Endothelial cell of umbilical vein (primary cell): ENCODE measurements at regions not wholly inside any gene's neighbourhood (a gene's known extent, or its start where the extent isn't known, plus 50 kb on each side); places are given as distances from the start of the nearest gene placed in this dataset.

Experiments used
- BruUV-seq: library from RNA; stranded (reverse); fragments of 400-500 nt; replicated peaks from 2 replicates; lab custom pipeline; 2021; lab: Mats Ljungman, UMichigan
- CTCF ChIA-PET: fragments of 300-600, 350-600 bp; sonication (Branson Sonifier 250); formaldehyde crosslinking; loops from one replicate; lab custom pipeline; 2021; ENCODE audit warnings: antibody characterized with exemption, inconsistent platforms; lab: Charles Lee
- POLR2A ChIA-PET: fragments of 300-600, 350-600 bp; sonication (Branson Sonifier 250); formaldehyde crosslinking; loops from one replicate; lab custom pipeline; 2021; ENCODE audit warnings: antibody characterized with exemption, inconsistent platforms; lab: Charles Lee
- DNase-seq: peaks from one replicate; pipeline ENCODE4 v3.0.0-alpha.2; 2011; ENCODE audit warnings: low read depth, low spot score
- FAIRE-seq: peaks from 2 replicates; lab custom pipeline; 2011; peaks lifted over from hg19 to GRCh38; lab: Jason Lieb, UNC
- H2AFZ ChIP-seq: 2 replicates; pipeline ENCODE4 v1.6.0; 2012; ENCODE audit warnings: low read depth, low read length, control low read depth, inconsistent platforms
- H3K27ac ChIP-seq: 2 replicates; pipeline ENCODE4 v1.5.1; 2011; ENCODE audit warnings: low read depth, mild to moderate bottlenecking, control low read depth, low read length, moderate library complexity; ENCODE audit not compliant: insufficient read depth
- H3K27me3 ChIP-seq, 2 experiments: 2 replicates each; pipeline versions ENCODE4 v1.6.0 to v1.6.1; 2011; ENCODE audit warnings: low read length in 2 of 2, mixed read lengths in 1 of 2; ENCODE audit not compliant: control insufficient read depth in 2 of 2, insufficient read depth in 2 of 2
- H3K36me3 ChIP-seq, 2 experiments: 2 replicates in 1 of 2; 3 replicates in 1 of 2; pipeline ENCODE4 v1.5.1; 2011; ENCODE audit warnings: low read length in 2 of 2, mild to moderate bottlenecking in 1 of 2, moderate library complexity in 1 of 2; ENCODE audit not compliant: control insufficient read depth in 2 of 2, insufficient read depth in 2 of 2; ENCODE audit errors: extremely low read depth in 1 of 2
- H3K4me1 ChIP-seq: 3 replicates; pipeline ENCODE4 v1.5.1; 2011; ENCODE audit warnings: mild to moderate bottlenecking, low read length; ENCODE audit not compliant: control insufficient read depth, insufficient read depth; ENCODE audit errors: extremely low read depth
- H3K4me2 ChIP-seq: 2 replicates; pipeline ENCODE4 v1.6.1; 2011; ENCODE audit warnings: low read length, control low read depth, mixed read lengths; ENCODE audit not compliant: insufficient read depth
- H3K4me3 ChIP-seq, 3 experiments: fragments of 200-600 bp in 1 of 3; sonication (generic), shearing (Covaris generic) in 1 of 3; replicated peaks in 1 of 3; 2 replicates each; pipeline ENCODE4 v1.5.1; 2011 to 2016; ENCODE audit warnings: control low read depth in 3 of 3, low read length in 3 of 3, mild to moderate bottlenecking in 2 of 3, inconsistent platforms in 1 of 3, low read depth in 1 of 3, moderate library complexity in 1 of 3; ENCODE audit not compliant: insufficient read depth in 1 of 3
- H3K79me2 ChIP-seq: 2 replicates; pipeline ENCODE4 v1.6.0; 2012; ENCODE audit warnings: low read length, inconsistent platforms; ENCODE audit not compliant: control insufficient read depth, insufficient read depth
- H3K9ac ChIP-seq: replicated peaks from 2 replicates; pipeline ENCODE3; 2011; ENCODE audit warnings: low read length, control low read depth; ENCODE audit not compliant: insufficient read depth; ENCODE audit errors: extremely low read depth
- H3K9me1 ChIP-seq: replicated peaks from 3 replicates; pipeline ENCODE4 v1.6.0; 2011; ENCODE audit warnings: mild to moderate bottlenecking, low read length; ENCODE audit not compliant: control insufficient read depth, insufficient read depth; ENCODE audit errors: extremely low read depth
- H3K9me3 ChIP-seq: replicated peaks from 2 replicates; pipeline ENCODE4 v1.5.1; 2012; ENCODE audit warnings: low read length, inconsistent platforms; ENCODE audit not compliant: control insufficient read depth, insufficient read depth
- H4K20me1 ChIP-seq: replicated peaks from 2 replicates; pipeline ENCODE3; 2011; ENCODE audit warnings: mild to moderate bottlenecking, low read length; ENCODE audit not compliant: control insufficient read depth, insufficient read depth; ENCODE audit errors: extremely low read depth
- EZH2 ChIP-seq: IDR thresholded peaks from 2 replicates; pipeline ENCODE4 v1.6.1; 2012; ENCODE audit warnings: borderline replicate concordance, low read depth, mild to moderate bottlenecking, moderate library complexity, low read length, inconsistent platforms; ENCODE audit not compliant: severe bottlenecking
- FOS ChIP-seq: IDR thresholded peaks from 2 replicates; pipeline ENCODE4 v1.6.1; 2011; ENCODE audit warnings: mild to moderate bottlenecking, low read length, moderate library complexity, borderline replicate concordance; ENCODE audit not compliant: insufficient read depth
- JUN ChIP-seq: IDR thresholded peaks from 2 replicates; pipeline ENCODE4 v1.6.1; 2011; ENCODE audit warnings: borderline replicate concordance, low read depth; ENCODE audit not compliant: insufficient read length, insufficient read depth
- MAX ChIP-seq: IDR thresholded peaks from 2 replicates; pipeline ENCODE4 v1.6.1; 2011; ENCODE audit not compliant: insufficient read depth, insufficient read length
- MYC ChIP-seq: IDR thresholded peaks from one replicate; pipeline ENCODE4 v1.6.1; 2011; ENCODE audit warnings: mild to moderate bottlenecking, low read depth, low read length
- POLR2A ChIP-seq: IDR thresholded peaks from 2 replicates; pipeline ENCODE4 v1.6.1; 2012; ENCODE audit warnings: low read depth, mild to moderate bottlenecking, control low read depth, low read length
- POLR2AphosphoS5 ChIP-seq: IDR thresholded peaks from 2 replicates; pipeline ENCODE4 v1.6.1; 2012; ENCODE audit warnings: low read depth, mild to moderate bottlenecking, control low read depth, low read length, moderate library complexity; ENCODE audit not compliant: insufficient read depth
- dilution Hi-C: fragments of 300-500 bp; cut with MboI; formaldehyde crosslinking; loops from one replicate; pipeline ENCODE4 v1.15.0; 2019; ENCODE audit warnings: low sequenced_read_pairs; ENCODE audit not compliant: extremely low pct_ligation_motif_present
- intact Hi-C: fragments of 100-400 bp; cut with micrococcal nuclease; formaldehyde crosslinking; loops from one replicate; pipeline ENCODE4 v1.10.0; 2022
- TF ChIP-seq, protein P1 (sequence below), 2 donors: IDR thresholded peaks; 1 replicate in 1 of 2; 2 replicates in 1 of 2; pipeline ENCODE4 v1.5.1; 2011; ENCODE audit warnings: low read length in 2 of 2, mild to moderate bottlenecking in 2 of 2, moderate library complexity in 2 of 2, control low read depth in 1 of 2, inconsistent platforms in 1 of 2, low read depth in 1 of 2; ENCODE audit not compliant: insufficient read depth in 1 of 2; ENCODE audit errors: extremely low read depth in 1 of 2

DNA sequence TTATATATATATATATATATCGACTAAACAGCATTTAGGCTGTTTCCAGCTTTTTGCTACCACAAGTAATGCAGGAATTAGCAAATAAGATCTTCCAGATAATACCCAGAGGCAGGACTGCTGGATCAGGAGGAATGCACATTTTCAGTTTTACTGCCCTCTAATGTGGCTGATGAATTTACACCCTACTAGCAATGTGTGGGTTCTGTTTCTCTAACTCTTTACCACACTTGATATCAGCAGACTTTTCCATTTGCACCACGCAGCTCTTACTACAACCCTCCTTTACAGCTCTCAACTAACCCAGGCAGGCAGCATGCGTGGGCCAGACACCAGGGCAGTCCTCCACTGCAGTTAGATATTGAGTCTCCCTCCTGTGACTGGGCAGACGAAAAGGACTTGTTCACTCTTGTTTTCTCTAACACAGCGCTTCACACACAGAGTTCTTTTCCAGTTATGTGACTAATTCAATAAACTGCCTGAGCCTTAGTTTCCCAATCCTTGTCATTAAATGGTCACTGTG, 67.7 kb downstream of the IGLL5 start:
- Histone ChIP-seq H3K4me3 (no peak overlapping the region), H3K9ac (no peak overlapping the region), H2AFZ (no peak overlapping the region), H3K4me2 (no peak overlapping the region), H3K9me1 (no peaks in the 10 kb centered on the region), H4K20me1 (no peaks in the 10 kb centered on the region), H3K27ac (no peak overlapping the region), H3K9me3 (no peaks in the 10 kb centered on the region), H3K79me2 (no peaks in the 10 kb centered on the region), H3K27me3 (peaks cover 12 to 16% of the 10 kb centered on the region in 2 experiments), H3K36me3 (no peaks in the 10 kb centered on the region), H3K4me1 (no peaks in the 10 kb centered on the region)
- no TSS peak for BruUV-seq
- FAIRE-seq (no peak), DNase-seq (peak; percentile 3)
- dilution Hi-C loops (no loop called here), intact Hi-C loops (no loop called here)
- CTCF ChIA-PET, result interaction anchor here (0.6 to 7.6 kb wide), 20 partner anchors 9 to 492 kb away, joined by 3 to 401 read pairs (median 4); no protein-coding TSS in a partner anchor
- no peak for TF ChIP-seq POLR2A
- TF ChIP-seq FOS, result no peak
- no peak for TF ChIP-seq EZH2
- no peak for TF ChIP-seq JUN
- TF ChIP-seq MYC, result no peak
- no peak for TF ChIP-seq POLR2AphosphoS5
- POLR2A ChIA-PET, result no interaction called here

GRCh38 chr22:22955866-22956535, 68.4 kb downstream of the IGLL5 start:
- H3K4me3 ChIP-seq, result no peak overlapping the region
- TF ChIP-seq, protein P1, sequence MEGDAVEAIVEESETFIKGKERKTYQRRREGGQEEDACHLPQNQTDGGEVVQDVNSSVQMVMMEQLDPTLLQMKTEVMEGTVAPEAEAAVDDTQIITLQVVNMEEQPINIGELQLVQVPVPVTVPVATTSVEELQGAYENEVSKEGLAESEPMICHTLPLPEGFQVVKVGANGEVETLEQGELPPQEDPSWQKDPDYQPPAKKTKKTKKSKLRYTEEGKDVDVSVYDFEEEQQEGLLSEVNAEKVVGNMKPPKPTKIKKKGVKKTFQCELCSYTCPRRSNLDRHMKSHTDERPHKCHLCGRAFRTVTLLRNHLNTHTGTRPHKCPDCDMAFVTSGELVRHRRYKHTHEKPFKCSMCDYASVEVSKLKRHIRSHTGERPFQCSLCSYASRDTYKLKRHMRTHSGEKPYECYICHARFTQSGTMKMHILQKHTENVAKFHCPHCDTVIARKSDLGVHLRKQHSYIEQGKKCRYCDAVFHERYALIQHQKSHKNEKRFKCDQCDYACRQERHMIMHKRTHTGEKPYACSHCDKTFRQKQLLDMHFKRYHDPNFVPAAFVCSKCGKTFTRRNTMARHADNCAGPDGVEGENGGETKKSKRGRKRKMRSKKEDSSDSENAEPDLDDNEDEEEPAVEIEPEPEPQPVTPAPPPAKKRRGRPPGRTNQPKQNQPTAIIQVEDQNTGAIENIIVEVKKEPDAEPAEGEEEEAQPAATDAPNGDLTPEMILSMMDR (IDR thresholded peaks at IDR 0.05; ENCODE audit: extremely low read depth in 1 of 2, insufficient read depth in 1 of 2, low read depth in 1 of 2, low read length in 2 of 2), result peak; percentile 71 to 79
- TF ChIP-seq FOS, result no peak
- no peak for TF ChIP-seq EZH2
- TF ChIP-seq POLR2AphosphoS5, result no peak
- TF ChIP-seq POLR2A, result no peak
- TF ChIP-seq MAX, result no peak
- peak; percentile 43 for DNase-seq
- FAIRE-seq, result peak; percentile 75
- no peak overlapping the region for H3K4me2 ChIP-seq
- ChIA-PET POLR2A (no interaction called here), CTCF (interaction anchor here (0.8 to 7.6 kb wide), 18 partner anchors 9 to 493 kb away, joined by 3 to 401 read pairs (median 4); no protein-coding TSS in a partner anchor)
- H3K36me3 ChIP-seq, result no peaks in the 10 kb centered on the region
- no peak overlapping the region for H3K27ac ChIP-seq
- no peaks in the 10 kb centered on the region for H3K9me1 ChIP-seq
- H3K9me3 ChIP-seq, result no peaks in the 10 kb centered on the region
- no peaks in the 10 kb centered on the region for H3K79me2 ChIP-seq
- no peak overlapping the region for H3K9ac ChIP-seq
- no peaks in the 10 kb centered on the region for H3K4me1 ChIP-seq
- H2AFZ ChIP-seq, result no peak overlapping the region
- BruUV-seq, result no TSS peak
- dilution Hi-C loops (no loop called here), intact Hi-C loops (loop anchor here (1.0 kb wide), 3 partner anchors 108 to 168 kb away; no protein-coding TSS in a partner anchor)
- peaks cover 12 to 17% of the 10 kb centered on the region in 2 experiments for H3K27me3 ChIP-seq
- no peaks in the 10 kb centered on the region for H4K20me1 ChIP-seq
